ENCODE measurements at regions not wholly inside any gene's neighbourhood (a gene's known extent, or its start where the extent isn't known, plus 50 kb on each side); places are given as distances from the start of the nearest gene placed in this dataset.

GRCh38 chr22:49458708-49459099 is 369.0 kb downstream of the BRD1 start:
- no peaks in the 10 kb centered on the region for H3K79me2 ChIP-seq (ENCODE audit: insufficient read depth, low read length)
- H3K36me3 ChIP-seq (replicated peaks in 1 of 2; ENCODE audit: control insufficient read depth in 1 of 2, insufficient read depth in 2 of 2, low read length in 2 of 2) = no peaks in the 10 kb centered on the region
- DNase-seq (ENCODE audit: low spot score) = no peak
- H3K27me3 ChIP-seq (ENCODE audit: control insufficient read depth in 1 of 2, insufficient read depth in 2 of 2, low read length in 2 of 2) = peaks cover 4 to 53% of the 10 kb centered on the region in 2 experiments
- TF ChIP-seq ZEB1 (IDR thresholded peaks at IDR 0.05; ENCODE audit: insufficient replicate concordance, low read depth) (no peak), ZNF329 (CRISPR knock-in tag; IDR thresholded peaks at IDR 0.05; ENCODE audit: low read depth) (no peak)
- H3K4me2 ChIP-seq (ENCODE audit: low read depth, low read length) = no peak overlapping the region
- no peaks in the 10 kb centered on the region for H4K20me1 ChIP-seq (ENCODE audit: insufficient read depth, low read length)
- H3K27ac ChIP-seq (ENCODE audit: extremely low read length, insufficient read depth, low read length) = no peak overlapping the region
- WGBS (ENCODE audit: low lambda C conversion rate) = 52% methylated on average over 3 of the region's 15 CpGs
- no peaks in the 10 kb centered on the region for H3K9me3 ChIP-seq (ENCODE audit: low read length)
- POLR2A ChIA-PET = no interaction called here
- FAIRE-seq = no peak
- CTCF ChIA-PET (ENCODE audit: low intra/inter-chr PET ratio, low total read pairs) = no interaction called here
- intact Hi-C loops (cut with micrococcal nuclease; ENCODE audit: unreplicated experiment) = no loop called here
- H3K4me3 ChIP-seq (replicated peaks in 1 of 3; ENCODE audit: insufficient read depth in 1 of 3, low read depth in 2 of 3, low read length in 3 of 3) = no peak overlapping the region
- ATAC-seq = no peak
- BruUV-seq (replicated peaks) = no TSS peak
- no peak overlapping the region for H2AFZ ChIP-seq (ENCODE audit: low read length)
- no peak overlapping the region for H3K9ac ChIP-seq (ENCODE audit: insufficient read depth, low read depth, low read length)
- H3K4me1 ChIP-seq (ENCODE audit: insufficient read depth, low read length) = no peaks in the 10 kb centered on the region
- in situ Hi-C loops (cut with HindIII; ENCODE audit: extremely low pct_ligation_motif_present, low pct_unique_long_range_greater_than_20kb) = no loop called here

GRCh38 chr22:49457946-49458707 is 369.5 kb downstream of the BRD1 start:
- no peaks in the 10 kb centered on the region for H4K20me1 ChIP-seq (ENCODE audit: insufficient read depth, low read length)
- H3K36me3 ChIP-seq (replicated peaks in 1 of 2; ENCODE audit: control insufficient read depth in 1 of 2, insufficient read depth in 2 of 2, low read length in 2 of 2) = no peaks in the 10 kb centered on the region
- H3K27ac ChIP-seq (ENCODE audit: extremely low read length, insufficient read depth, low read length) = no peak overlapping the region
- H3K4me1 ChIP-seq (ENCODE audit: insufficient read depth, low read length) = no peaks in the 10 kb centered on the region
- H3K9ac ChIP-seq (ENCODE audit: insufficient read depth, low read depth, low read length) = no peak overlapping the region
- intact Hi-C loops (cut with micrococcal nuclease; ENCODE audit: unreplicated experiment) (no loop called here), in situ Hi-C loops (cut with HindIII; ENCODE audit: extremely low pct_ligation_motif_present, low pct_unique_long_range_greater_than_20kb) (no loop called here)
- H3K4me2 ChIP-seq (ENCODE audit: low read depth, low read length) = no peak overlapping the region
- DNase-seq (ENCODE audit: low spot score) (no peak), FAIRE-seq (no peak), ATAC-seq (no peak)
- no peaks in the 10 kb centered on the region for H3K9me3 ChIP-seq (ENCODE audit: low read length)
- CTCF ChIA-PET (ENCODE audit: low intra/inter-chr PET ratio, low total read pairs) = no interaction called here
- H3K4me3 ChIP-seq (replicated peaks in 1 of 3; ENCODE audit: insufficient read depth in 1 of 3, low read depth in 2 of 3, low read length in 3 of 3) = no peak overlapping the region
- 41% methylated on average over 9 of the region's 14 CpGs for WGBS (ENCODE audit: low lambda C conversion rate)
- no peak overlapping the region for H2AFZ ChIP-seq (ENCODE audit: low read length)
- no peaks in the 10 kb centered on the region for H3K79me2 ChIP-seq (ENCODE audit: insufficient read depth, low read length)
- H3K27me3 ChIP-seq (ENCODE audit: control insufficient read depth in 1 of 2, insufficient read depth in 2 of 2, low read length in 2 of 2) = peaks cover 4 to 50% of the 10 kb centered on the region in 2 experiments; a peak in 4 of 5 replicates
- no TSS peak for BruUV-seq (replicated peaks)
- POLR2A ChIA-PET = no interaction called here
- TF ChIP-seq NBN (conservative IDR thresholded peaks at IDR 0.05) (peak; percentile 69; the same call in 1 of the 2 replicates), MNT (IDR thresholded peaks at IDR 0.05) (peak; percentile 16; the same call in 1 of the 2 replicates), ZNF282 (IDR thresholded peaks at IDR 0.05; ENCODE audit: partially characterized antibody) (peak; percentile 79), ATM (IDR thresholded peaks at IDR 0.05; ENCODE audit: borderline replicate concordance) (peak; percentile 39; the same call in 1 of the 2 replicates), ZNF646 (CRISPR knock-in tag; IDR thresholded peaks at IDR 0.05) (peak; percentile 69), LCORL (IDR thresholded peaks at IDR 0.05) (0 out of 2 replicates have a peak, but pooled peaks have one; percentile 20), LCORL (CRISPR knock-in tag; IDR thresholded peaks at IDR 0.05) (no peak), SOX6 (IDR thresholded peaks at IDR 0.05) (peak; percentile 11; the same call in 1 of the 2 replicates), SOX6 (CRISPR knock-in tag; IDR thresholded peaks at IDR 0.05) (no peak), HOXD1 (CRISPR knock-in tag; IDR thresholded peaks at IDR 0.05) (no peak)

Data from HepG2 (cell line).